Breast epithelium (tissue), 3 donors: ENCODE measurements at regions not wholly inside any gene's neighbourhood (a gene's known extent, or its start where the extent isn't known, plus 50 kb on each side); places are given as distances from the start of the nearest gene placed in this dataset.
"Not testable (repeated sequence)": the region's sequence is repeated elsewhere in the genome, so short reads cannot be mapped to it uniquely, and the experiment has no call there.

Source experiments
- POLR2A ChIP-seq: fragments of 450-650 bp; IDR thresholded peaks from one replicate; pipeline ENCODE4 v1.6.1; 2016; ENCODE audit warnings: antibody characterized with exemption, mild to moderate bottlenecking, moderate library complexity
- POLR2AphosphoS5 ChIP-seq, 3 donors: sonication (generic); formaldehyde crosslinking; IDR thresholded peaks; one replicate each; pipeline ENCODE4 v1.6.1; 2017; ENCODE audit warnings: antibody characterized with exemption in 3 of 3
- TF ChIP-seq, protein P1 (sequence below), 3 donors: fragments of 450-650 bp; IDR thresholded peaks; one replicate each; pipeline ENCODE4 v1.5.1; 2016 to 2017; ENCODE audit warnings: antibody characterized with exemption in 3 of 3, mild to moderate bottlenecking in 3 of 3, moderate library complexity in 3 of 3

DNA sequence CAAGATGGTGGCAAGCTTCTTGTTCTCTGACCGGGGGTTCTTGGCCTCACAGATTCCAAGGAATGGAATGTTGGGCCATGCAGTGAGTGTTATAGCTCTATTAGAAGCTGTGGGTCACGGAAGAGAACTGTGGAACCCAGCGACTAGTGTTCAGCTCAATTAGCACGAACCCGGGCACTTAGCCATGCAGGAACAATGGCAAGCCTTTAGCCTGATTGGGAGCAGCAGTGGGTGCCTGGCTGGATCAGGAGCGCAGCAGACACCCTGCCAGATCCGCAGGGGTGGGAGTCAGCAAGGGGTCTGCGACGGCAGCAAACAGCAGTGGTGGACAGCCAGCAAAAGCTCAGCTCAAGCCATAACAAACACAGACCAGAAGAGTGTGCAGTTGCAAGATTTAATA is 105.1 kb upstream of the SHISA3 start:
- TF ChIP-seq, protein P1, sequence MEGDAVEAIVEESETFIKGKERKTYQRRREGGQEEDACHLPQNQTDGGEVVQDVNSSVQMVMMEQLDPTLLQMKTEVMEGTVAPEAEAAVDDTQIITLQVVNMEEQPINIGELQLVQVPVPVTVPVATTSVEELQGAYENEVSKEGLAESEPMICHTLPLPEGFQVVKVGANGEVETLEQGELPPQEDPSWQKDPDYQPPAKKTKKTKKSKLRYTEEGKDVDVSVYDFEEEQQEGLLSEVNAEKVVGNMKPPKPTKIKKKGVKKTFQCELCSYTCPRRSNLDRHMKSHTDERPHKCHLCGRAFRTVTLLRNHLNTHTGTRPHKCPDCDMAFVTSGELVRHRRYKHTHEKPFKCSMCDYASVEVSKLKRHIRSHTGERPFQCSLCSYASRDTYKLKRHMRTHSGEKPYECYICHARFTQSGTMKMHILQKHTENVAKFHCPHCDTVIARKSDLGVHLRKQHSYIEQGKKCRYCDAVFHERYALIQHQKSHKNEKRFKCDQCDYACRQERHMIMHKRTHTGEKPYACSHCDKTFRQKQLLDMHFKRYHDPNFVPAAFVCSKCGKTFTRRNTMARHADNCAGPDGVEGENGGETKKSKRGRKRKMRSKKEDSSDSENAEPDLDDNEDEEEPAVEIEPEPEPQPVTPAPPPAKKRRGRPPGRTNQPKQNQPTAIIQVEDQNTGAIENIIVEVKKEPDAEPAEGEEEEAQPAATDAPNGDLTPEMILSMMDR (IDR thresholded peaks at IDR 0.05): not testable (repeated sequence)
- not testable (repeated sequence) for TF ChIP-seq POLR2AphosphoS5 (IDR thresholded peaks at IDR 0.05); POLR2A
